NCI-H2081 treated with DMSO at 0.1 percent for 48 hours (cell line): ENCODE measurements at regions not wholly inside any gene's neighbourhood (a gene's known extent, or its start where the extent isn't known, plus 50 kb on each side); places are given as distances from the start of the nearest gene placed in this dataset.

Source experiments
- DNase-seq: peaks from one replicate; lab custom pipeline; 2025; lab: John Stamatoyannopoulos, UW

- DNase-seq = no peak
These were observed 458.6 kb downstream of the KCNJ3 start for GRCh38 chr2:155157065-155157464.

GRCh38 chr2:155151945-155152344 lies 453.4 kb downstream of the KCNJ3 start:
- DNase-seq = no peak

GRCh38 chr2:155151472-155151871 lies 453.0 kb downstream of the KCNJ3 start:
- DNase-seq = no peak

GRCh38 chr2:155145758-155146229 lies 447.3 kb downstream of the KCNJ3 start:
- DNase-seq = peak; percentile 85

- DNase-seq = no peak
These were observed 442.9 kb downstream of the KCNJ3 start for GRCh38 chr2:155141418-155141817.

- no peak for DNase-seq
These were observed 427.2 kb downstream of the KCNJ3 start for GRCh38 chr2:155125585-155126230.

GRCh38 chr2:155115846-155116245 lies 417.4 kb downstream of the KCNJ3 start:
- no peak for DNase-seq

GRCh38 chr2:155111070-155111469 lies 412.6 kb downstream of the KCNJ3 start:
- no peak for DNase-seq

GRCh38 chr2:155109527-155109926 lies 411.0 kb downstream of the KCNJ3 start:
- DNase-seq = no peak

- DNase-seq = no peak
These were observed 401.8 kb downstream of the KCNJ3 start for GRCh38 chr2:155100261-155100660.

GRCh38 chr2:155099784-155100183 lies 401.3 kb downstream of the KCNJ3 start:
- no peak for DNase-seq

- DNase-seq = no peak
These were observed 397.1 kb downstream of the KCNJ3 start for GRCh38 chr2:155095613-155096012.

- no peak for DNase-seq
These were observed 381.9 kb downstream of the KCNJ3 start for GRCh38 chr2:155080373-155080772.

- peak; percentile 19 for DNase-seq
These were observed 372.0 kb downstream of the KCNJ3 start for GRCh38 chr2:155070489-155070888.

GRCh38 chr2:155062922-155063258 lies 364.4 kb downstream of the KCNJ3 start:
- DNase-seq = no peak

- no peak for DNase-seq
These were observed 363.9 kb downstream of the KCNJ3 start for GRCh38 chr2:155062250-155062921.

GRCh38 chr2:155060896-155061295 lies 362.4 kb downstream of the KCNJ3 start:
- no peak for DNase-seq

GRCh38 chr2:155054712-155055111 lies 356.2 kb downstream of the KCNJ3 start:
- no peak for DNase-seq

GRCh38 chr2:155043097-155043496 lies 344.6 kb downstream of the KCNJ3 start:
- DNase-seq = no peak

GRCh38 chr2:155035308-155035707 lies 336.8 kb downstream of the KCNJ3 start:
- DNase-seq = no peak

GRCh38 chr2:155033652-155034051 lies 335.2 kb downstream of the KCNJ3 start:
- no peak for DNase-seq

- DNase-seq = no peak
These were observed 331.8 kb downstream of the KCNJ3 start for GRCh38 chr2:155030296-155030695.

GRCh38 chr2:155026651-155027174 lies 328.2 kb downstream of the KCNJ3 start:
- DNase-seq = no peak

GRCh38 chr2:155023674-155024073 lies 325.2 kb downstream of the KCNJ3 start:
- DNase-seq = no peak
